Sigmoid colon (tissue), 4 donors: ENCODE measurements at regions not wholly inside any gene's neighbourhood (a gene's known extent, or its start where the extent isn't known, plus 50 kb on each side); places are given as distances from the start of the nearest gene placed in this dataset.

Experiments
- POLR2A ChIP-seq, 2 donors: fragments of 450-650 bp; IDR thresholded peaks; one replicate each; pipeline ENCODE4 v1.6.1; 2016; ENCODE audit warnings: antibody characterized with exemption in 2 of 2, mild to moderate bottlenecking in 2 of 2, moderate library complexity in 2 of 2
- POLR2AphosphoS5 ChIP-seq, 4 donors: sonication (generic); formaldehyde crosslinking; IDR thresholded peaks; one replicate each; pipeline ENCODE4 v1.6.1; 2017; ENCODE audit warnings: antibody characterized with exemption in 4 of 4
- TF ChIP-seq, protein P1 (sequence below), 4 experiments: fragments of 450-650 bp in 3 of 4; fragments of 200-600 bp in 1 of 4; IDR thresholded peaks; one replicate each; pipeline ENCODE4 v1.5.1; 2016 to 2019; ENCODE audit warnings: antibody characterized with exemption in 4 of 4, mild to moderate bottlenecking in 3 of 4, moderate library complexity in 2 of 4

DNA sequence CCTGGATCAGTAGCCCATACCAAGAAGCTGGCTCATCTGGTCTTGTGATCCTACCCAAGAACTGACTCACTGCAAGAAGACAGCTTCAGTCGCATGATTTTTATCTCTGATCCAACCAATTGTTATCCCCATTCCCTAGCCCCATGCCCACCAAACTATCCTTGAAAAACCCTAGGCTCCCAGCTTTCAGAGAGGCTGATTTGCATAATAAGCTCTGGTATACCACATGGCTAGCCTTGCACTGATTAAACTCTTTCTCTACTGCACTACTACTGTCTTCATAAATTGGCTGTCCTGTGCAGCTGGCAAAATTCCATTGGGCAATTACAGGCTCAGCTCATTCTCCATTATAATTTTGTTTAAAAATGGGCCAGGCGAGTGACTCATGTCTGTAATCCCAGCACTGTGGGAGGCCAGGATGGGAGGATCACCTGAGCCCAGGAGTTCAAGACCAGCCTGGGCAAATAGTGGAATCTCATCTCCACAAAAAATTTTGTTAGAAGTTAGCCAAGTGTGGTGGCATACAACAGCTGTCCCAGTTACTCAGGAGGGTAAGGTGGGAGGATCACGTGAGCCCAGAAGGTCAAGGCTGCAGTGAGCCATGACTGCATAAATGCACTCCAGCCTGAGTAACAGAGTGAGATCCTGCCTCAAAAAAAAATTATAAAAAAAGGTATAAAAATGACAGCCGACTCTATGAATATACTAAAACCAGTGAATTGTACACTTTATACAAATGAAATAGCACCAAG lies 76.7 kb upstream of the EIF5 start:
- TF ChIP-seq, protein P1, sequence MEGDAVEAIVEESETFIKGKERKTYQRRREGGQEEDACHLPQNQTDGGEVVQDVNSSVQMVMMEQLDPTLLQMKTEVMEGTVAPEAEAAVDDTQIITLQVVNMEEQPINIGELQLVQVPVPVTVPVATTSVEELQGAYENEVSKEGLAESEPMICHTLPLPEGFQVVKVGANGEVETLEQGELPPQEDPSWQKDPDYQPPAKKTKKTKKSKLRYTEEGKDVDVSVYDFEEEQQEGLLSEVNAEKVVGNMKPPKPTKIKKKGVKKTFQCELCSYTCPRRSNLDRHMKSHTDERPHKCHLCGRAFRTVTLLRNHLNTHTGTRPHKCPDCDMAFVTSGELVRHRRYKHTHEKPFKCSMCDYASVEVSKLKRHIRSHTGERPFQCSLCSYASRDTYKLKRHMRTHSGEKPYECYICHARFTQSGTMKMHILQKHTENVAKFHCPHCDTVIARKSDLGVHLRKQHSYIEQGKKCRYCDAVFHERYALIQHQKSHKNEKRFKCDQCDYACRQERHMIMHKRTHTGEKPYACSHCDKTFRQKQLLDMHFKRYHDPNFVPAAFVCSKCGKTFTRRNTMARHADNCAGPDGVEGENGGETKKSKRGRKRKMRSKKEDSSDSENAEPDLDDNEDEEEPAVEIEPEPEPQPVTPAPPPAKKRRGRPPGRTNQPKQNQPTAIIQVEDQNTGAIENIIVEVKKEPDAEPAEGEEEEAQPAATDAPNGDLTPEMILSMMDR (IDR thresholded peaks at IDR 0.05), result no peak
- TF ChIP-seq POLR2A (IDR thresholded peaks at IDR 0.05) (no peak), POLR2AphosphoS5 (IDR thresholded peaks at IDR 0.05) (no peak)
